ENCODE measurements at regions not wholly inside any gene's neighbourhood (a gene's known extent, or its start where the extent isn't known, plus 50 kb on each side); places are given as distances from the start of the nearest gene placed in this dataset.

DNA sequence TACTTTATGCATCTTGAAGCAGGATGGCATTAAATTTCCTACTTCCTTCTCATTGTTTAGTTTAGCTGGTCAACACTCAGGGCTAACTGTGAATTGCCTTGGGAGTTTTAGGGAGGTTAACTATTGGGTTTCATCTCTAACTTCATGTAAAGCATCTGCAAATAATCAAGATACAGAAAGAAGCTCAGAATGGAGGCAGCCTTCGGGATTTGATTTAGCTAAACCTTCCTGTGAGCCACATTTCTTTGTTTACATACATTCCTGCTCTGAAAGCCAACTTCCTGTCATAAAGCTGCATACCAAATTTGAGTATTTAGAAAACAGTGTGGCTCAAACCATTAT is 131.7 kb upstream of the PCDH18 start:
- DNase-seq, result no peak

- DNase-seq, result no peak
These were observed 131.2 kb upstream of the PCDH18 start for GRCh38 chr4:137663251-137664045.

GRCh38 chr4:137661693-137662092 is 129.4 kb upstream of the PCDH18 start:
- no peak for DNase-seq

GRCh38 chr4:137660211-137660610 is 127.9 kb upstream of the PCDH18 start:
- DNase-seq, result no peak

- DNase-seq, result no peak
These were observed 127.1 kb upstream of the PCDH18 start for GRCh38 chr4:137659431-137659830.

DNA sequence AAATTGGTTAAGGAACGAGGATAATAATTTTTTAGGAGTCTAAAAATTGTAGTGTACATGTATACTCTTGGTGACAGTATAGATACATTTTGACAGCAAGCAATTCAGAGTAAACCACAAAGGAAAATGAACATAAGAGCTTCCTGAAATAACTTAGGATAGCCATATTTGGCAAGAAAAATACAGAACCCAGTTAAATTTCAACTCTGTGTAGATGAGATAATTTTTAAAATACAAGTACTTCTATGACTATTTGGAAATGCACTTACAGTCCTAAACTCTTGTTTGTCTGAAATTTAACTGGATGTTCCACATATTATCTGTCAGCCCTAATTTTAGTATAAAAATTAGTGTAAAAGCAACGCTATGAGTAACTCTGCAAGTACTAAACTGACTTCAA is 124.4 kb upstream of the PCDH18 start:
- DNase-seq, result no peak

DNA sequence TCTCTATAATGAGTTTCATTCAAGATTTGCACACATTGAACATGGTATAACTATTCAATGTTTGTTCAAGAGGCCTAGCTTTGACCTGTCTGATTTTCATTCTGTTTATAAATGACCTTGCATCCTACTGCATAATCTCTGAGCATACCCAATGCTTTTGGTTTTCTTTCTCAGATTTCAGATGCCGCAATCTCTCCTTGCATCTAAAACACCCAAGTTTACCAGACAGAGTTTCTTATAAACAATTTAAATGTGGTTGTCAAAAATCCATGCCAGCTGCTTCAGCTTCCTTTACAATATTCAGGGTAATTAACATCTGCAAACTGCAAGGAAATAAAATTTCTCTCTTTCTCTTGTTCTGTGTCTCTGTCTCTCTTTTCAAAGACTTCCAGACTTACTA is 123.0 kb upstream of the PCDH18 start:
- no peak for DNase-seq

DNA sequence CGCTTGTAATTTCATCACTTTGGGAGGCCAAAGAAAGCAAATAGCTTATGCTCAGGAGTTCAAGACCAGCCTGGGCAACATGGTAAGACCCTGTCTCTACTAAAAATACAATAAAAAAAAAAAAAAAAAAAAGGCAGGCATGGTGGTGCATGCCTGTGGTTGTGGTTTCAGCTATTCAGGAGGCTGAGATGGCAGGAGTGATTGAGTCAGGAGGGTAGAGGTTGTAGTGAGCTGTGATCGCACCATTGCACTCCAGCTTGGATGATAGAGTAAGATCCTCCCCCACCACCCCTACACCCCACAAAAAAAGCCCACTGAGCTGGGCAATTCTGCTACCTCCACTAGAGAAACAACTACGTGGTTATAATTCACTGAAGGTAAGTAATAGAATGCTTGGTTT is 118.8 kb upstream of the PCDH18 start:
- DNase-seq, result no peak

GRCh38 chr4:137649711-137650450 is 117.6 kb upstream of the PCDH18 start:
- DNase-seq, result no peak

GRCh38 chr4:137648531-137648930 is 116.2 kb upstream of the PCDH18 start:
- DNase-seq, result no peak

GRCh38 chr4:137647375-137647774 is 115.1 kb upstream of the PCDH18 start:
- DNase-seq, result no peak

DNA sequence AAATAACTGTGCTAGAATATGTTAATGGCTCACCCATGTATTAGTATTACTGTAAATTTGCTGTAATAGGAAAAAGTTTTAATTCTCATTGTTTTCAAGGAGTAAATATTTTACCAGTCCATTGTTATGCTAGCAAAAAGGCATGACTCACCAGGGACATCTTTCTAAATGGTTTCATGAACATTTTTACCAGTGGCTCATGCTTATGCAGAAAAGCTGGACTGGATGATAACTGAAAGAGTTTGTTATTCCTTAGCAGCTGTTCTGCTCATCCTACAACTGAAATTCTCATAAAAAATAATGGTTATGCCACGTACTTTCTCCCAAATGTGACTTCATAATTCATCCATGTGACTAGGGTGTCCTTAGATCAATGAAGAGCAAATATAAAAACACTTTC is 111.9 kb upstream of the PCDH18 start:
- DNase-seq, result no peak

- no peak for DNase-seq
These were observed 109.2 kb upstream of the PCDH18 start for GRCh38 chr4:137641544-137641943.

- DNase-seq, result no peak
These were observed 108.5 kb upstream of the PCDH18 start for GRCh38 chr4:137640838-137641158.

GRCh38 chr4:137640156-137640837 is 108.0 kb upstream of the PCDH18 start:
- no peak for DNase-seq

GRCh38 chr4:137638934-137639333 is 106.6 kb upstream of the PCDH18 start:
- no peak for DNase-seq

DNA sequence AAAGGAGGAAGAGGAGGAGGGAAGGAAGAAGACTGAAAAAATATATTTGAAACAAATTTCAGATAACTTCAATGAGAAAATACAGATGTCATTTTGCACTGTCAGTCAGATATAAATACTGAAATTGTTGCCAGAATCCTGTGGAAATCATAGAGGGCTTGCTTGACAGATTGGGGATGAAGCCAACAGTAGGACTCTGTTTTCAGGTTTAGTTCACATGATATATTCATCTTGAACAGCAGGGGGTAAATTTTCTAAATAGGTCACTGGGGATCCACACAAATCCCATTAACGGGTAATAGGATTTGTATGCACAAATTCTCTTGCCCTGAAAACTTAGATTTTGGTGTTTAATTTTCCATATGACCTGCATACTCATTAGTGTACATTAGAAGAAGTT is 103.3 kb upstream of the PCDH18 start:
- DNase-seq, result no peak

DNA sequence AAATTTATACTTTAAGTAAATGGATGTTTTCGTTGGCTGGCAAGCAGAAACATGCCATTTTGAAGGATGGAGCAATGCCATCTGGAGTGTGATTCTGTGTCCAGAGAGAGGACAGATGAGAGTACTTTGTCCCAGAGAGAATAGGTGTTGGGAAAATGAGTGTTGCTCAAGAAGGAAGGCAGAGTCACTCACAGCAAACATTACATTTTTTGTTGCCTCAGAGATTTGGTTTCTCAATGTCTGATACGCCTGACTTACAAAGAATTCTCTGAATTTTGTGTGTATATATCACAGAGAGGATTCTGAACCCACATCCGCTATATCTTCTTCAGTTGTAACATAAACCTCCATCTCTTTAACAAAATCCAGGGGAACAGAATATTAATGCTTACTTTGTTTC is 102.8 kb upstream of the PCDH18 start:
- no peak for DNase-seq

GRCh38 chr4:137632842-137633241 is 100.5 kb upstream of the PCDH18 start:
- no peak for DNase-seq

DNA sequence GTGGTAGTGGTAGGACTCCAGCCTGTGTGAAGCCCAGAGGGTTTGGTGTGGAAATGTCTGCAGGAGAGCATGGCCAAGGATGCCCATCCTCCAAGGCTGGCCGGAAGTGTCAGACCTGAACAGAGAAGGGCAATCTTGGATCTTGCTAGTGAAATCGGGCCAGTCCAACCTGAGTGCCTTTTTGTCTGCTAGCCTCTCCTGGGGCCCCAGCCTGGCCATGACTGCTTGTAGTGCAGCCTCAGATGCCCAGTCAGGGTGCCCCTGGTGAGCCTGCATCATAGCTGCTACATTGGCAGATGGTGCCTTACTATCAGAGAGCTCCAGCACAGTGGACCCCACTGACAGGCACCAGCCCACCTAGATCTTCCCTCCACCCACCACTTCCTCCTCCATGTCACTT is 99.3 kb upstream of the PCDH18 start:
- DNase-seq, result no peak

GRCh38 chr4:137630252-137630651 is 98.0 kb upstream of the PCDH18 start:
- DNase-seq, result no peak

DNA sequence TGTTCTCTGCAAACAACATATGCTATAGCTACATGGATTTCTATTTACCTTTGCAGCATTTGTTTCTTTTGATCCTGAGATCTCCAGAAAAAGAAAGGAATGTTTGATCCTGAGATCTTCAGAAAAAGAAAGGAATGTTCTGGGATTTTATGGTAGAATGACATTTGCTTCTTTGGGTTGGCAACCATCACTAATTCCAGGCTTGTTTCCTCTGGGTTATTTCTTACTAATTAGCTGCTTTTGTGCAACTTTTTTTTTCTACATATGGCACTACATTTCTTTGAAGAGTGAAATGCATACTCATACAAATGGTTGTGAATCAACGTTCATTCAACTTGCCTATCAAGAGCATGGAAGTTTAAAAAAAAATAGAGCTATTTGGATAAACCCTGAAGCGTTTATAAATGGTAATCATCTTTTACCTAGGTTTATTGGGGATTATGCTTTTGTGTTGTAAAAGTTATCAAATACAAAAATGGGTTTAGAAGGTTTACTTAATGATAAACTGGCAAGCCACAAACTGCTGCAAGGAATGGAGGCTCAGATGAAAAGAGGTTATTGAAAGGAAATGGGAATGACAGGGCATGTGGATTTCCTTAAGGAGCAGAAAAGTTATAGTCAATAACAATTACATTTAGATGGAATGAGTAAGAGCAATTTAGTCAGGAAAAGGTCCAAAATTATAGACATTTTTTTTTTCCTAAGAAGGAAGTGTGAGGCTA is 95.6 kb upstream of the PCDH18 start:
- DNase-seq, result no peak

DNA sequence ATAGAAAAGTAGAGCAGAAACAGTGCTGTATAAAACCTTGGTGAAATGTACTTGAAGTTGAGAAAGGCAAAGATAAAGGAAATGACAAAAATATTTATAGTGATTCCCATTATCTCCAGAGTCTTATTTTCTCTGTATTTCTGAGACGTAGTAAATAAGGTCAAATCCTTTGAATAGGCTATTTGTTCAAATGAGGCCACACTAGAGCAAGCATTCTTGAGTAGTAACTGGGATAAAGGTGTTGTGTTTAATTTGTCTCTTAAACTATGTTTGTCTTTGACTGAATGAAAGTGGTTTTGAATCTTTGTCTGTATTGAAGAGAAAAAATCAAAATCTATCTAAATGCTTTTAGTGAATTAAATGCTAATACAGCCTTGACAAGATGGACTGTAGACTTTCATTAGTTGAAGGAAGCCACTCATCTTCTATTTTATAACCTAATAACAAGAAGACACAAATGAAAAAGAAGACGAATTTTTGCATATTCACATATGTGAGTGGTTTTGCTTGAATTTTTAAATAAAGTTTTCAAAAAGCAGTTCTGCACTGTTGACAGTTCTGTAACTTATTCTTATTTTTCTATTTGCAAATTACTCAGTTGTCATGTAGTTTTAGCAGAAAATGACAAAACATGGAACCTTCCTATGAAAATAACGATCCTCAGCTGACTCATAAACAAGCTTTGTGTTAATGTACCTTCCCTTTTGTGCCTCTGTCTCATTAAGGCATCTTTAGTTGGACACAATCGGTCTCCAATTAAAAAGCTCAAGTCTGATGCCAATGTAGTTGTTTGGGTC is 94.8 kb upstream of the PCDH18 start:
- DNase-seq, result no peak

Data from stimulated activated CD4-positive, alpha-beta T cell treated with anti-CD3 and anti-CD28 coated beads, Interleukin-4, amount 100 ng/mL, for 24 hours (primary cell).